Activated CD4-positive, alpha-beta T cell treated with anti-CD3 and anti-CD28 coated beads, Interleukin-2, amount 50 U/mL, for 4 hours (primary cell): ENCODE measurements at regions not wholly inside any gene's neighbourhood (a gene's known extent, or its start where the extent isn't known, plus 50 kb on each side); places are given as distances from the start of the nearest gene placed in this dataset.

Experiments
- DNase-seq, 2 experiments: peaks; one replicate each; pipeline ENCODE4 v3.0.0-alpha.2; 2020

- no peak for DNase-seq
Measured at GRCh38 chr1:30400507-30400906, 322.9 kb downstream of the MATN1 start.

- no peak for DNase-seq
Measured at GRCh38 chr1:30399026-30399425, 324.4 kb downstream of the MATN1 start.

GRCh38 chr1:30397576-30397975 is 325.8 kb downstream of the MATN1 start:
- DNase-seq, result no peak

GRCh38 chr1:30395631-30396030 is 327.8 kb downstream of the MATN1 start:
- DNase-seq, result no peak

GRCh38 chr1:30388386-30388785 is 335.0 kb downstream of the MATN1 start:
- no peak for DNase-seq

GRCh38 chr1:30386156-30386926 is 337.0 kb downstream of the MATN1 start:
- DNase-seq, result no peak

- DNase-seq, result no peak
Measured at GRCh38 chr1:30385246-30385995, 338.0 kb downstream of the MATN1 start.

- no peak for DNase-seq
Measured at GRCh38 chr1:30384286-30385245, 338.8 kb downstream of the MATN1 start.

GRCh38 chr1:30383221-30383711 is 340.1 kb downstream of the MATN1 start:
- no peak for DNase-seq

GRCh38 chr1:30382496-30382895 is 340.9 kb downstream of the MATN1 start:
- DNase-seq, result no peak

- no peak for DNase-seq
Measured at GRCh38 chr1:30381671-30382365, 341.6 kb downstream of the MATN1 start.

- DNase-seq, result no peak
Measured at GRCh38 chr1:30381266-30381665, 342.1 kb downstream of the MATN1 start.

GRCh38 chr1:30380625-30380984 is 342.8 kb downstream of the MATN1 start:
- no peak for DNase-seq

GRCh38 chr1:30379684-30380624 is 343.4 kb downstream of the MATN1 start:
- DNase-seq, result peak; percentile 22 to 29

GRCh38 chr1:30378991-30379581 is 344.3 kb downstream of the MATN1 start:
- DNase-seq, result no peak

GRCh38 chr1:30378003-30378596 is 345.3 kb downstream of the MATN1 start:
- DNase-seq, result no peak

- no peak for DNase-seq
Measured at GRCh38 chr1:30377230-30378002, 346.0 kb downstream of the MATN1 start.

GRCh38 chr1:30376054-30376697 is 347.2 kb downstream of the MATN1 start:
- no peak for DNase-seq

- no peak for DNase-seq
Measured at GRCh38 chr1:30375156-30375555, 348.2 kb downstream of the MATN1 start.
